NCI-H146 treated with DMSO at 0.1 percent for 48 hours (cell line): ENCODE measurements at regions not wholly inside any gene's neighbourhood (a gene's known extent, or its start where the extent isn't known, plus 50 kb on each side); places are given as distances from the start of the nearest gene placed in this dataset.

ENCODE experiments used
- DNase-seq: peaks from one replicate; lab custom pipeline; 2025; ENCODE audit not compliant: unreplicated experiment; lab: John Stamatoyannopoulos, UW

GRCh38 chr5:4661326-4661725 is 478.8 kb upstream of the ADAMTS16 start:
- DNase-seq, result peak; percentile 65

- DNase-seq, result no peak
These were observed 478.3 kb upstream of the ADAMTS16 start for GRCh38 chr5:4661836-4662235.

GRCh38 chr5:4662756-4663155 is 477.4 kb upstream of the ADAMTS16 start:
- DNase-seq, result peak; percentile 43

GRCh38 chr5:4665911-4666310 is 474.2 kb upstream of the ADAMTS16 start:
- no peak for DNase-seq

- no peak for DNase-seq
These were observed 466.0 kb upstream of the ADAMTS16 start for GRCh38 chr5:4674166-4674565.

GRCh38 chr5:4676934-4677333 is 463.2 kb upstream of the ADAMTS16 start:
- DNase-seq, result no peak

- no peak for DNase-seq
These were observed 455.2 kb upstream of the ADAMTS16 start for GRCh38 chr5:4684946-4685345.

- DNase-seq, result no peak
These were observed 441.5 kb upstream of the ADAMTS16 start for GRCh38 chr5:4698596-4698995.

- DNase-seq, result no peak
These were observed 440.5 kb upstream of the ADAMTS16 start for GRCh38 chr5:4699592-4699991.

- peak; percentile 52 for DNase-seq
These were observed 440.1 kb upstream of the ADAMTS16 start for GRCh38 chr5:4700069-4700468.

- DNase-seq, result no peak
These were observed 439.3 kb upstream of the ADAMTS16 start for GRCh38 chr5:4700871-4701270.

- no peak for DNase-seq
These were observed 436.1 kb upstream of the ADAMTS16 start for GRCh38 chr5:4703931-4704458.

GRCh38 chr5:4704951-4705350 is 435.2 kb upstream of the ADAMTS16 start:
- no peak for DNase-seq

GRCh38 chr5:4716781-4717180 is 423.3 kb upstream of the ADAMTS16 start:
- no peak for DNase-seq

GRCh38 chr5:4717446-4717845 is 422.7 kb upstream of the ADAMTS16 start:
- DNase-seq, result no peak

- no peak for DNase-seq
These were observed 419.3 kb upstream of the ADAMTS16 start for GRCh38 chr5:4720831-4721230.

GRCh38 chr5:4722886-4723285 is 417.2 kb upstream of the ADAMTS16 start:
- no peak for DNase-seq

- DNase-seq, result no peak
These were observed 414.5 kb upstream of the ADAMTS16 start for GRCh38 chr5:4725594-4725993.

GRCh38 chr5:4730279-4730678 is 409.9 kb upstream of the ADAMTS16 start:
- no peak for DNase-seq

GRCh38 chr5:4734348-4734747 is 405.8 kb upstream of the ADAMTS16 start:
- no peak for DNase-seq

GRCh38 chr5:4735261-4735660 is 404.9 kb upstream of the ADAMTS16 start:
- no peak for DNase-seq

GRCh38 chr5:4737868-4738267 is 402.3 kb upstream of the ADAMTS16 start:
- no peak for DNase-seq

- no peak for DNase-seq
These were observed 401.8 kb upstream of the ADAMTS16 start for GRCh38 chr5:4738298-4738697.

- no peak for DNase-seq
These were observed 400.0 kb upstream of the ADAMTS16 start for GRCh38 chr5:4740156-4740555.
